ENCODE measurements at regions not wholly inside any gene's neighbourhood (a gene's known extent, or its start where the extent isn't known, plus 50 kb on each side); places are given as distances from the start of the nearest gene placed in this dataset.

DNA sequence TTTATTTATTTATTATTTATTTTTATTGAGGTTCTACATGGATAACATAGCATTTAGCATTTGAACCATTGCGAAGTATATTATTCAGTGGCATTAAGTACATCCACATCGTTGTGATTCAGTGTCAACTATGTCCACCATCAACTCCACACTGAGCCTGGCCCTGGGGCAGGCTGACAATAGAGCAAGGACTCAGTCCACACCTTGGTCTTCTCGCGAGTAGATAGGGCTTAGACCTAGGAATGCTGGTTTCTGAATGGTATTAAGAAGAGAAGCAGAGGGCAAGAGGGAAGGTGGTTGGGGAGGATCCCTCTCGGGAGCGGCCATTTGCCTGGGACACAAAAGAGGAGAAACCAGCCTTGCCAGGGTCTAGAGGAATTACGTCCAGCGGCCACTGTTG, 599.2 kb upstream of the MGMT start:
- TF ChIP-seq SIN3A (IDR thresholded peaks at IDR 0.05; ENCODE audit: borderline replicate concordance, insufficient read depth, low read length) = no peak
- TF ChIP-seq, protein P1, sequence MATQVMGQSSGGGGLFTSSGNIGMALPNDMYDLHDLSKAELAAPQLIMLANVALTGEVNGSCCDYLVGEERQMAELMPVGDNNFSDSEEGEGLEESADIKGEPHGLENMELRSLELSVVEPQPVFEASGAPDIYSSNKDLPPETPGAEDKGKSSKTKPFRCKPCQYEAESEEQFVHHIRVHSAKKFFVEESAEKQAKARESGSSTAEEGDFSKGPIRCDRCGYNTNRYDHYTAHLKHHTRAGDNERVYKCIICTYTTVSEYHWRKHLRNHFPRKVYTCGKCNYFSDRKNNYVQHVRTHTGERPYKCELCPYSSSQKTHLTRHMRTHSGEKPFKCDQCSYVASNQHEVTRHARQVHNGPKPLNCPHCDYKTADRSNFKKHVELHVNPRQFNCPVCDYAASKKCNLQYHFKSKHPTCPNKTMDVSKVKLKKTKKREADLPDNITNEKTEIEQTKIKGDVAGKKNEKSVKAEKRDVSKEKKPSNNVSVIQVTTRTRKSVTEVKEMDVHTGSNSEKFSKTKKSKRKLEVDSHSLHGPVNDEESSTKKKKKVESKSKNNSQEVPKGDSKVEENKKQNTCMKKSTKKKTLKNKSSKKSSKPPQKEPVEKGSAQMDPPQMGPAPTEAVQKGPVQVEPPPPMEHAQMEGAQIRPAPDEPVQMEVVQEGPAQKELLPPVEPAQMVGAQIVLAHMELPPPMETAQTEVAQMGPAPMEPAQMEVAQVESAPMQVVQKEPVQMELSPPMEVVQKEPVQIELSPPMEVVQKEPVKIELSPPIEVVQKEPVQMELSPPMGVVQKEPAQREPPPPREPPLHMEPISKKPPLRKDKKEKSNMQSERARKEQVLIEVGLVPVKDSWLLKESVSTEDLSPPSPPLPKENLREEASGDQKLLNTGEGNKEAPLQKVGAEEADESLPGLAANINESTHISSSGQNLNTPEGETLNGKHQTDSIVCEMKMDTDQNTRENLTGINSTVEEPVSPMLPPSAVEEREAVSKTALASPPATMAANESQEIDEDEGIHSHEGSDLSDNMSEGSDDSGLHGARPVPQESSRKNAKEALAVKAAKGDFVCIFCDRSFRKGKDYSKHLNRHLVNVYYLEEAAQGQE (IDR thresholded peaks at IDR 0.05; ENCODE audit: insufficient read depth in 1 of 2, low read depth in 2 of 2, low read length in 2 of 2) = no peak

Measured in PFSK-1 (cell line).